ENCODE measurements at regions not wholly inside any gene's neighbourhood (a gene's known extent, or its start where the extent isn't known, plus 50 kb on each side); places are given as distances from the start of the nearest gene placed in this dataset.
"Not testable (repeated sequence)": the region's sequence is repeated elsewhere in the genome, so short reads cannot be mapped to it uniquely, and the experiment has no call there.

DNA sequence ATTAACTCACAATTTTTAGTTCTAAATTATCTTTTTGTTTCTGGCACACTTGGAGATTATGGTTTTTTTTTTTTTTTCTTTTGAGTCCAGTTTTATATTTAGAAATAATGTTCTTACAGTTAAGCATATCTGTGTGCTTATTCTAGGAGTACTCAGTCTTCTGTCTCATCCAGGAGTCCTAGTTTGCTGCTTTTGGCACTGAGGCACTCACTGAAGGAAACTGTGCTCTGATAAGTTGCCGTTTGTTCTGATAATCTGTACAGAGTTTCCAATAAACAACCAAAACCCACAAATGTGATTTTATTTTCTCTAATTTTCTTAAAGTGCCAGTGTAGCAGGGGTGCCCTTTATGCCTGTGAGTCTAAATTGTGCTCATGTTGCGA lies 251.0 kb downstream of the LRRC70 start:
- TF ChIP-seq CTCF (IDR thresholded peaks at IDR 0.05) (no peak), POLR2A (IDR thresholded peaks at IDR 0.05) (no peak)
- 45% methylated on average over 2 of the region's 2 CpGs for WGBS (ENCODE audit: insufficient coverage, low coverage, low lambda C conversion rate, missing lambda C conversion rate)

DNA sequence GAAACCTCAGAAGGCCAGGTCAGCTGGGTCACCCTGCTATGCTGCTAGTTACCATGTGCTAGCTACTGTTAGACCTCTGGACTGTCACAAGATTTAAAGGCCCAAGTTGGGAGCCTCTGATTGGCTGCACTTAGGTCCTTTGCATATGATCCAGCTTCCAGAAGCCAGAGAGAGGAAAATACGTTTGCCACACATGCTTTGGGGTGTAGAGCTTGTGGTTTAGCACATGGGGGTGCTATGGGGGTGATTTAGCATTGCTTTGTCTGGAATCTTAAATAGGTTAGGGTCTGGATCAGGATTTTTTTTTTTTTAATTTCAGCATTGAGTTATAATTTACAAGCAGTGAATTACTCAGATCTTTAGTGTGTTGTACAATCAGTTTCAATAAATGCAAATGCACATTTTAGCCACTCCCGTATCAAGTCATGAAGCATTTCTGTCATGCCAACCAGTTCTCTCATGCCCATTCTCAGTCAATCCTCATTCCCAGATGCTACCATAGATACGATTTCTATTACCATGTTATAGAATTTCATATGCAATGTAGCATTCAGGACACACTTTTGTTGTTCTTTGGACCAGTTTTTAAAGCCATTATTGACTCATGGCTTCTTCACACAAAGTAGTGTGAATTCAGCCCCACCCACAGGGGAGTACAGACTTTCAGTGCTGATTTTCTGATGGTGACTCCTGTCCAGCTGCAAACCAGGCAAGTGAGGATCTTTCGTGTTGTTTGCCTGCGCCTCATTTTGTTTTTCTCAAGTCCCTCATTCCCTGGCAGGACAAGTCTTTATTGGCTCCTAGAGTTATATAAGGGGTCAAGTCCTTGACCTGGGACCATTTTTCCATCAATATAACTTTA lies 250.4 kb downstream of the LRRC70 start:
- no peaks in the 10 kb centered on the region for H3K27me3 ChIP-seq
- H3K36me3 ChIP-seq, result no peaks in the 10 kb centered on the region
- no peak overlapping the region for H3K4me3 ChIP-seq
- no peaks in the 10 kb centered on the region for H3K9me3 ChIP-seq
- TF ChIP-seq POLR2A (IDR thresholded peaks at IDR 0.05) (no peak), CTCF (IDR thresholded peaks at IDR 0.05) (no peak)
- WGBS (ENCODE audit: insufficient coverage, low coverage, low lambda C conversion rate, missing lambda C conversion rate), result 44% methylated on average over 5 of the region's 5 CpGs
- DNase-seq, result no peak
- ATAC-seq, result no peak
- no peaks in the 10 kb centered on the region for H3K4me1 ChIP-seq
- intact Hi-C loops (cut with DNase I), result no loop called here
- H3K27ac ChIP-seq, result no peak overlapping the region

More for the DNA sequence above, 251.0 kb downstream of the LRRC70 start:
- H3K4me1 ChIP-seq, result no peaks in the 10 kb centered on the region
- no peak overlapping the region for H3K4me3 ChIP-seq
- DNase-seq (no peak), ATAC-seq (peak in 1 of 4 donors; percentile 19)
- intact Hi-C loops (cut with DNase I), result no loop called here
- H3K9me3 ChIP-seq, result no peaks in the 10 kb centered on the region
- H3K27ac ChIP-seq, result no peak overlapping the region
- no peaks in the 10 kb centered on the region for H3K27me3 ChIP-seq
- no peaks in the 10 kb centered on the region for H3K36me3 ChIP-seq

- intact Hi-C loops (cut with DNase I), result no loop called here
- TF ChIP-seq CTCF (IDR thresholded peaks at IDR 0.05), result no peak
- TF ChIP-seq POLR2A (IDR thresholded peaks at IDR 0.05), result no peak
- no peak for ATAC-seq
- H3K4me3 ChIP-seq, result no peak overlapping the region
- H3K27ac ChIP-seq, result no peak overlapping the region
- H3K27me3 ChIP-seq, result no peaks in the 10 kb centered on the region
- H3K36me3 ChIP-seq, result no peaks in the 10 kb centered on the region
- WGBS (ENCODE audit: insufficient coverage, low coverage, low lambda C conversion rate, missing lambda C conversion rate), result 59% methylated on average over 5 of the region's 5 CpGs
- H3K9me3 ChIP-seq, result no peaks in the 10 kb centered on the region
- no peaks in the 10 kb centered on the region for H3K4me1 ChIP-seq
- no peak for DNase-seq
These were observed 247.1 kb downstream of the LRRC70 start for GRCh38 chr5:62825623-62826220.

DNA sequence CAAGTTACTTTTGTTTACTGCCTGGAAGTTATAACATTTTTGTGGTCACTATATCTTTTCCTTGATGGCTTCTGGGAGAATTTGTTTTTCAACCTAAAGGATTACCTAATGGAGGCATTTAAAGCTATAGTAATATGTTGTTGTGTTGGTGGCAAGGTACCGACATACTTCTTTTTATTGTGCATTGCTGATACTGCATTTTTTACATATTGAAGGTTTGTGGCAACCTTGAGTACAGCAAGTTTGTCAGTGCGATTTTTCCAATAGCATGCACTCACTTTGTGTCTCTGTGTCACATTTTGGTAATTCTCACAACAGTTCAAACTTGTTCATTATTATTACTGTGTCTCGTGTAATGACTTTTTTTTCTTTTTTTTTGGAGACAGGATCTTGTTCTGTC lies 246.3 kb downstream of the LRRC70 start:
- H3K27me3 ChIP-seq, result no peaks in the 10 kb centered on the region
- H3K36me3 ChIP-seq, result no peaks in the 10 kb centered on the region
- H3K27ac ChIP-seq, result no peak overlapping the region
- TF ChIP-seq POLR2A (IDR thresholded peaks at IDR 0.05) (no peak), CTCF (IDR thresholded peaks at IDR 0.05) (no peak)
- no peak overlapping the region for H3K4me3 ChIP-seq
- no peaks in the 10 kb centered on the region for H3K9me3 ChIP-seq
- ATAC-seq (no peak), DNase-seq (no peak)
- WGBS (ENCODE audit: insufficient coverage, low coverage, low lambda C conversion rate, missing lambda C conversion rate), result 71% methylated on average over 3 of the region's 3 CpGs
- no peaks in the 10 kb centered on the region for H3K4me1 ChIP-seq
- intact Hi-C loops (cut with DNase I), result no loop called here

- DNase-seq; H3K4me1 ChIP-seq; ATAC-seq; H3K4me3 ChIP-seq; H3K36me3 ChIP-seq; H3K27ac ChIP-seq; intact Hi-C loops (cut with DNase I); H3K27me3 ChIP-seq; H3K9me3 ChIP-seq: not testable (repeated sequence)
- WGBS (ENCODE audit: insufficient coverage, low coverage, low lambda C conversion rate, missing lambda C conversion rate), result 63% methylated on average over 3 of the region's 8 CpGs
These were observed 238.4 kb downstream of the LRRC70 start for GRCh38 chr5:62817043-62817442.
